ENCODE measurements at regions not wholly inside any gene's neighbourhood (a gene's known extent, or its start where the extent isn't known, plus 50 kb on each side); places are given as distances from the start of the nearest gene placed in this dataset.

GRCh38 chr14:44640416-44640815, 133.3 kb upstream of the FSCB start:
- TF ChIP-seq CTCF (IDR thresholded peaks at IDR 0.05), result no peak
- TF ChIP-seq POLR2A (IDR thresholded peaks at IDR 0.05), result no peak

Data from Peyer's patch (tissue), 4 donors.